Stimulated activated naive CD4-positive, alpha-beta T cell treated with Interleukin-2 at 50 U/mL for 16 hours (primary cell): ENCODE measurements at regions not wholly inside any gene's neighbourhood (a gene's known extent, or its start where the extent isn't known, plus 50 kb on each side); places are given as distances from the start of the nearest gene placed in this dataset.
"Not testable (repeated sequence)": the region's sequence is repeated elsewhere in the genome, so short reads cannot be mapped to it uniquely, and the experiment has no call there.

Experiments used
- DNase-seq: peaks from one replicate; lab custom pipeline; 2025; lab: John Stamatoyannopoulos, UW

- no peak for DNase-seq
Observed at GRCh38 chr5:152608458-152608857, 203.4 kb upstream of the NMUR2 start.

DNA sequence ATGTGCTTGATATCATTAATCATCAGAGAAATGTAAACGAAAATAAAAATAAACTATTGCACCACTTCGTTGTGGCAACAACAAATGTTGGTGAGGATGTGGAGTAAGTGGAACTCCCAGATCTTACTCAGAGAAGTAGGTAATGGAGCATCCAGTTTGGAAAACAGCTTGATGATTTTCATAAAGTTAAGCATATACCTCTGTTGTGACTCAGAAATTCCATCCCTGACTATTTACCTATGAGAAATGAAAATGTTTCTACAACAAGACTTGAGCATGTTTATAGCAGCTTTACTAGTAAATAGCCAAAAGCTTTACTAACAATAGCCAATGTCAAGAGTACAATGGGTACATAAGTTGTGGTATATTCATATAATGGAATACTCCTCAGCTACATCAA, 214.7 kb upstream of the NMUR2 start:
- no peak for DNase-seq

DNA sequence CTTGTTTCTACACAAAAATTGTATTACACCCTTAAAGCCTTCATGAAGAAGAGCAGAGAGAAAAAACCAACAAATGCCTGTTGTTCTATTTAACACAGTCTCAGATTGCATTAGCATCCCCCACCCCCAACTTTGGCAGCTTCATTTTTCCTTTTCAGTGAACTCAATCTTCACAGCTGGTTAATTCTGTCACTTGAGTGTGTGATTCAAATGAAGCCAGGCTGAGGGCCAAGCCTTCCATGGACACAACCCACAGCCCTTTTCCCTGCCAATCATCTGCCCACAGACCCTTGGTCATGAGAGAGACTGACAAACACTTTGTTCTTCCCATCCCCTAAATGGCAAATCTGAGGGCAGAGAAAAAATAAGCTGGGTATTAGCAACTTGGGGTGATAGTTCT, 217.5 kb upstream of the NMUR2 start:
- no peak for DNase-seq

- no peak for DNase-seq
Observed at GRCh38 chr5:152623951-152624350, 218.9 kb upstream of the NMUR2 start.

GRCh38 chr5:152625696-152626095, 220.6 kb upstream of the NMUR2 start:
- no peak for DNase-seq

DNA sequence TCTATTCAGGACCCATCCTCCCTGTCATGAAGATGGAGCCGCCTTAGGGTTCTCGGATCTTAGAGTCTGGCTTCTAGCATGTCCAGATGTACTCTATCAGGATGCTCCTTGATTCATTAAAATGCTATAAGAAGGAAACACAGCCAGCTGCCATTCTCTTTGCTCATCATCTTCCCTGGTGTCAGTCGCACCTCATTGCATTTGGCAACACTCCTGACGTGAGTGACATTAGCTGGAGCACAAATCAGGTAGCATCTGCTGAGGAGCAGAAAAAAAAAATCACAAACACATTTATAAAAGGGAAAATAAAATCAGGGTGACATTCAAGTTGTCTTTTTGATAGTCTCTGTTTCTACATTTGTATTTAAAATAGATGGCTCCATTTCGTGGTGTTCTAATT, 226.1 kb upstream of the NMUR2 start:
- no peak for DNase-seq

DNA sequence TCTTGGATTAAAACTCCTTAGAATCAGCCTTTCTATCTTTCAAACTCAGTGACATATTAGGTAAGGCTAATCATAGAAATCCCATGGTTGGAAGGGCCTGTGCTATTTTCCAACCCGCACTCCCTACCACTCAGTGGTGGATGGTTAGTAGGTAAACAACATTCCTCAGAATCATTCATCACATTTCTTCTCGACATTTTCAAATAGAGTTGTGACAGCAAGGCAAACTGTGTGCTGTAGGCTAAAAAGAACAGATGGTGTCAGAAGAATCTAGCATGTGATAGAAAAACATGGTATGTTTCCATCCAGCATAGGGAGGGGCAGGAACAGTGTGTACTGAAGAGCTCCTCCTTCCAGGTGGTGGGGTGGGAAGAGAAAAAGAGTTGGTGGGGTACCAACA, 227.3 kb upstream of the NMUR2 start:
- no peak for DNase-seq

GRCh38 chr5:152634586-152634985, 229.5 kb upstream of the NMUR2 start:
- no peak for DNase-seq

GRCh38 chr5:152638996-152639552, 234.0 kb upstream of the NMUR2 start:
- no peak for DNase-seq

- DNase-seq = no peak
Observed at GRCh38 chr5:152641970-152642805, 237.1 kb upstream of the NMUR2 start.

- no peak for DNase-seq
Observed at GRCh38 chr5:152642880-152643279, 237.8 kb upstream of the NMUR2 start.

DNA sequence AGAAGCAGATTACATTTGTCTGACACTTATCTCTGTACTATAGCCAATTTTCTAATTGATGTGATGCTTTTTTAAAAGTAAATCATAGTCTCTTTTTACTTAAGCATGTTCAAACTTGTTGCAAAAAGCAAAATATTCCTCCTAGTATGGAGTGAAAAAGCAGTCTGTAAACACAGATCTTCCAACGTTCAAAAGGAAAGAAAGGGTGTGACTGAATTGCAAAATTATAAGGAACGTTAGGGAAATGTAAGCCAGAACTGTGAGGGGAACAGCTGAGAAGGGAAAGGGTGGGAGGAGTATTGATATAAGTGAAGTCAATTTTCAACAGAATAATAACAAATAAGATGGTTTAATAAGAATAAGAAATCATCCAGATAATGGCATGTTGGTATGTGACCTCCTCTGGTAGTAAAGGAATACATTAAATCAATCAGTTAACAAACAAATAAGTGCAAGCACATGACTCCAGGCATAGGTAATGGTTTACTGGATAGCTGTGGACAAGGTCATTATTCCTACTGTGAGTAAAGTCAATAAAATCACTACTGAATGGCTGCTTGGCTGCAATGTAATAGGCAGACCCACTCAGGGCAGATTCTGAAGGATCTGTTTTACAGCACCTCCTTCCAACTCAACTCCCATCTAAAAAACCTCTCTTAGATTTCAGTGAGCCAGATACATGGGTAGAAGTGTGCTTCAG, 239.1 kb upstream of the NMUR2 start:
- no peak for DNase-seq

DNA sequence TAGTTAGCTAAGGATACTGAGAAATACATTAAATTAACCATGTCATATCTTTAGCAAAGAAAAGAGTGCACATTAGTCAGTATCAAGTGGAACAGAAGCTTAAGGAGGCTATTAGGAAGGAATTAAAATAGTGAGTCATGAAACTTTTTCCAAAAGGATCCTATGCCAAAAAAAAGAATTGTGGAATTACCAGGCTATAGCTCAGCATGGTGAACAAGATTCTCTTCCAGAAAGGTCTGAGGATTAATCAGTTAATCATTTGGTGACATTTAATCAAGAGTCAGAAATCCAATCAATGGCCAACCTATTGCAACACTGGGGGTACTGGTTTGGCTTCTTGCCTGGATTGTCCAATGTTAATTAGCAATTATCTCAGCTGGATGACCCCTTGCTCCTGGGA, 244.5 kb upstream of the NMUR2 start:
- no peak for DNase-seq

DNA sequence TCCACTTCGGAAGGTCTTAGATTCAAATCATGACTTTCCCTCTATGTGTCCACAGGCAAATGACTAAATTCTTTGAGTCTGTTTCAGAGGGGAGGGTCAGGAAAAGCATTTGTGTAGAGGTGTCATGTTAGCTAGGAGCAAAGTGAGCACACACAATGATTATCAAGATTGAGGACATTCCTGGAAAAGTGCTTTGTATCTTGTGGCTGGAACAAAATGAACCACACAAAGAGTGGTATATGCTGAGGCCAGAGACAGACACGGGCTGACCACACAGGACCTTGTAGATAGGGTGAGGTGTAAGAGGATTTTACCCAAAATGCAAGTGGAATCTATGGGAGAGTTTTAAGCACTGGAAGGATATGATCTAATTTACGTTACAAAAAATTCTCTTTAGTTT, 245.3 kb upstream of the NMUR2 start:
- DNase-seq = no peak

DNA sequence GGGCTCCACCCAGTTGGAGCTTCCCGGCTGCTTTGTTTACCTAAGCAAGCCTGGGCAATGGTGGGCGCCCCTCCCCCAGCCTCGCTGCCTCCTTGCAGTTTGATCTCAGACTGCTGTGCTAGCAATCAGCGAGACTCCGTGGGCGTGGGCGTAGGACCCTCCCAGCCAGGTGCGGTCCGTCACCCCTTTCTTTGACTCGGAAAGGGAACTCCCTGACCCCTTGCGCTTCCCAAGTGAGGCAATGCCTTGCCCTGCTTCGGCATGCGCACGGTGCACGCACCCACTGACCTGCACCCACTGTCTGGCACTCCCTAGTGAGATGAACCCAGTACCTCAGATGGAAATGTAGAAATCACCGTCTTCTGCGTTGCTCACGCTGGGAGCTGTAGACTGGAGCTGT, 254.4 kb upstream of the NMUR2 start:
- not testable (repeated sequence) for DNase-seq

GRCh38 chr5:152673601-152674000, 268.5 kb upstream of the NMUR2 start:
- no peak for DNase-seq

DNA sequence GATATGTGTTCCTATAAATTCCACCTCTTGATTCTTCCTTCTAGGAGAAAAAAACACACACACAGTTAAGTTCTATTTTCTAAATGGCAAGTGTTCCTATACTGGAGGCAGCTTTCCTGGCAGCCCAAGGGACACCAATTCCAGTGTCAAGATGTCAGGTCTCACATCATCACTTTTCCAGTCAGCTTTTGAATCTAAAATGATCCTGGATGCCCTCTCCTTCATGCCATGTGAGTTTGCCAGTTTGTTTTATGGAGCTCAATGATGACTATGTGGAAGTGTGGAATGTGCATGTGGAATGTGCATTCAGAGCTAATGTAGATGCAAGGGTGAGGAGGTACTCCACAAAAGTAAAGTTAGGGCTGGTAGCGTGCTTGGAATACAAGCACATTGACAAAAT, 269.3 kb upstream of the NMUR2 start:
- no peak for DNase-seq

GRCh38 chr5:152676196-152676595, 271.1 kb upstream of the NMUR2 start:
- no peak for DNase-seq

GRCh38 chr5:152683205-152683604, 278.1 kb upstream of the NMUR2 start:
- no peak for DNase-seq

- DNase-seq = no peak
Observed at GRCh38 chr5:152686931-152687330, 281.9 kb upstream of the NMUR2 start.

- no peak for DNase-seq
Observed at GRCh38 chr5:152688561-152689249, 283.6 kb upstream of the NMUR2 start.

DNA sequence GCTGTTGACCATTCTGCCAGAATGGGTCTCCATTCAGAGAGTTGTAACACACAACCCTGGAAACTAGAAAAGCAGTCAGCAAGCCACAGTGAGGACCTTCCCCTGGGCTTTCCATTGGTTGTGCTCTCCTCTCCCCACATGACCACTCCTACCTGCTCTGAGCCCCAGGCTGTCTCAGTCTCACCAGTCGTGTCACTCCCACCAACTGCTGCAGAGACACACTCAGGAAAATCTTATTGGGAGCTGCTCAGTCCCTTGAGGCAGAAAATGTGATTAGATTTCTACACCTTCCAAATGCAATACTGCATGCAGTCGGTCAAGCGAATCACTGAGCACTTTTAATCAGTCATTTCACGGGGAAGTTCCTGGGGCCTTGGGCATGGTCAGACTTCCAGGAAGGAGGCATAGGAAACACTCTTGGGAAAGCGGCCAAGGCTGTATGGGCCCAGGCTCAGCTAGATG, 284.2 kb upstream of the NMUR2 start:
- no peak for DNase-seq

GRCh38 chr5:152694231-152694630, 289.2 kb upstream of the NMUR2 start:
- DNase-seq = no peak
